ENCODE measurements at regions not wholly inside any gene's neighbourhood (a gene's known extent, or its start where the extent isn't known, plus 50 kb on each side); places are given as distances from the start of the nearest gene placed in this dataset.
"Not testable (repeated sequence)": the region's sequence is repeated elsewhere in the genome, so short reads cannot be mapped to it uniquely, and the experiment has no call there.

- no peak for DNase-seq (ENCODE audit: low read depth, low spot score)
- in situ Hi-C loops (cut with HindIII; ENCODE audit: low pct_unique_long_range_greater_than_20kb, low sequenced_read_pairs): no loop called here
Observed at GRCh38 chr16:13697568-13697967, 222.4 kb upstream of the ERCC4 start.

DNA sequence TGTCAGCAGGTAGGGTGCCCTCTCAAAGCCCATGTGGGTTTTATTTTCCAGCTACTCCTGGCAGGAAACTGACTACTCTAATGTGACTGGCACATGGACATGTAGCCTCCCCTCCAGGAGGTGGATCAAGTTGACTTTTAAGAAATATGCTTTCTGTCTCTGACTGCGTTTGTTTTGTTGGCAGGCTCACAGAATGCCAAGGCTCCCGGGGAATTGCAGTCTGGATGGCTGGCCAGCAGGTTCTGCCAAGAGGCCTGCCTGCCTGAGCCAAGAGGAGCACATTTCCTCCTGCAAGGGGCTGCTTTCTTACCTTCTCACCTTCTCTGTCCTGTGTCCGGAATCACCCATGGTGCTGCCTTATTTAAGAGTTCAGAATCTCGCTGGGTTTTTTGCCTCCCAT lies 217.3 kb upstream of the ERCC4 start:
- in situ Hi-C loops (cut with HindIII; ENCODE audit: low pct_unique_long_range_greater_than_20kb, low sequenced_read_pairs): no loop called here
- DNase-seq (ENCODE audit: low read depth, low spot score): no peak

GRCh38 chr16:13708347-13709120 lies 211.4 kb upstream of the ERCC4 start:
- in situ Hi-C loops (cut with HindIII; ENCODE audit: low pct_unique_long_range_greater_than_20kb, low sequenced_read_pairs): no loop called here

DNA sequence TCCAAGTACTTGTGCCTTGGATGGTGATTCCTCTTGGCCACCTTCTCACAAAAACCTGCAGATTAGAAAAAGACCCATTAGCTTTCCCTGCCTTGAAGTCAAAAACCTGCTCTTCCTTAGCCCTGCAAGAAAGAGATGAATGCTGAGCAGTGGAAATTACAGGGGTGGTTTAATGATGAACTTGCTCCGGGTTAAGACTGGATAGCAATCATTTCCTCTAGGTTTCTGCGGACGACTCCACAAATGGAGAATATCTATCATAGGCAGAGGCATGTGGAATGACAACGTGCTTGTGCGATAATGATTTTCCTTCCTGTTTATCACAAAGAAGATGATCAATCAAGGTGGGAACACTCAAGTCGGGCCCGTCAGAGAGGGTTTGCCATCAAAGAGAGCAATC lies 201.2 kb upstream of the ERCC4 start:
- in situ Hi-C loops (cut with HindIII; ENCODE audit: low pct_unique_long_range_greater_than_20kb, low sequenced_read_pairs): no loop called here
- DNase-seq (ENCODE audit: low read depth, low spot score): no peak

More at GRCh38 chr16:13708347-13709120, 211.4 kb upstream of the ERCC4 start:
- no peak for DNase-seq (ENCODE audit: low read depth, low spot score)

GRCh38 chr16:13727943-13728342 lies 192.0 kb upstream of the ERCC4 start:
- in situ Hi-C loops (cut with HindIII; ENCODE audit: low pct_unique_long_range_greater_than_20kb, low sequenced_read_pairs): no loop called here
- DNase-seq (ENCODE audit: low read depth, low spot score): no peak

DNA sequence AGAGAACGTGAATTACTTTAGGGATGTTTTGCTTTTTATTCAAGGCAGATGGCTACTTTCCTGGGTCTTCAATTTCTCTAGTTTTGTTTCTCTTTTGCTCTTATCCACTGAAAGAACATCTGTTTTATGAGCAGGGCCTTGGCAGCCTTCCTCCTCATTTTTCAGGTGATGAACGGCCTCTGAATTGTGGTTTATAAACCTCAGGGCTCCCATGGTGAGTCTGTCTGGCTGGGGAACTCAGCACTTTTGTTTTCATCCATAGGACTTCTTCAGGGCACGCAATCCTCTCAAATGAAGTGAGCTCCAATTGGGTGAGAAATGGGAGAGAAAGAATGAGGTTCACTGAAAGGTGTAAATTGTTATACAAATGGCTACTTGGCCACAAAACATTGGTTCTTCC lies 186.4 kb upstream of the ERCC4 start:
- DNase-seq (ENCODE audit: low read depth, low spot score): no peak
- in situ Hi-C loops (cut with HindIII; ENCODE audit: low pct_unique_long_range_greater_than_20kb, low sequenced_read_pairs): no loop called here

DNA sequence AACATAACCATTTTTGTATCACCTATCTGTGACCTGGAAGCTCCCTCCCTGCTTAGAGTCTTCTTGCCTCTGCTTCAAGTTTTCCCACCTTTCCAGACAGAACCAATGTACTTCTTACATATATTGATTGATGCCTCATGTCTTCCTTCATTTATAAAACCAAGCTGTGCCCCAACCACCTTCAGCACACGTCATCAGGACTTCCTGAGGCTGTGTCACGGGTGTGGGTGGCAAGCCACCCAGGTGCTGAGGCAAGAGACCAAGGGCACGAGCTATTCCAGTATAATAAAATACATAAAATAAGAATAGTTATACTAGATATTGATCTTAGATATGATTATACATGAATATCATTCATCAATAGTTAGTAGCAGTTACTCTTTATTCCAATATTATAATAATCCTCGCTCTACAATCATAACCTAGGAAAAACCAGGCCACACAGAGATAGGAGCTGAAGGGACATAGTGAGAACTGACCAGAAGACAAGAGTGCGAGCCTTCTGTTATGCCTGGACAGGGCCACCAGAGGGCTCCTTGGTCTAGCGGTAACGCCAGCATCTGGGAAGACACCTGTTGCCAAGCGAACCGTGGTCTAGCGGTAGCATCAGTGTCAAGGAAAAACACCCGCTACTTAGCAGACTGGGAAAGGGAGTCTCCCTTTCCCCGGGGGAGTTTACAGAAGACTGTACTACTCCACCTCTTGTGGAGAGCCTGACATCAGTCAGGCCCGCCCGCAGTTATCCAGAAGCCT lies 180.2 kb upstream of the ERCC4 start:
- in situ Hi-C loops (cut with HindIII; ENCODE audit: low pct_unique_long_range_greater_than_20kb, low sequenced_read_pairs): not testable (repeated sequence)

GRCh38 chr16:13742928-13743327 lies 177.0 kb upstream of the ERCC4 start:
- DNase-seq (ENCODE audit: low read depth, low spot score): no peak
- in situ Hi-C loops (cut with HindIII; ENCODE audit: low pct_unique_long_range_greater_than_20kb, low sequenced_read_pairs): no loop called here

More for the DNA sequence above, 180.2 kb upstream of the ERCC4 start:
- DNase-seq (ENCODE audit: low read depth, low spot score): peak; percentile 2

DNA sequence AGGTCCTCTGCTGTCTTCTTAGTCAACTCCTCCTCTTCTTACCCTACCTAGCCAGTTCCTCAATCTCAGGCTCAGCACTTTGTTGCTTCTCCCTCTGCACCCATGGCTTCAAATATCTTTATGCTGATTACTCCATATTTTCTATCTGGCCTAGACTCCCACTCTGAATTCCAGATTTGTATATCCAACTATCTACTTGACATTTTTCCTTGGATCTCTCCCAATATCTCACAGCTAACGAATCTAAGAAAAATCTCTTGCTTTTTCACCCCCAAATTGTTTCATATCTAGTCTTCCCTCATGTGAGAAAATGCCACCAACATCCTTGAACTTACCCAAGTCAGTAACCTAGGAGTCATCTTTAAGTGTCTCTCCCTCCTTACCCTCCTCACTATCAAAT lies 176.4 kb upstream of the ERCC4 start:
- in situ Hi-C loops (cut with HindIII; ENCODE audit: low pct_unique_long_range_greater_than_20kb, low sequenced_read_pairs): no loop called here

GRCh38 chr16:13756411-13757140 lies 163.4 kb upstream of the ERCC4 start:
- in situ Hi-C loops (cut with HindIII; ENCODE audit: low pct_unique_long_range_greater_than_20kb, low sequenced_read_pairs): no loop called here
- DNase-seq (ENCODE audit: low read depth, low spot score): no peak

More for the DNA sequence above, 176.4 kb upstream of the ERCC4 start:
- no peak for DNase-seq (ENCODE audit: low read depth, low spot score)

DNA sequence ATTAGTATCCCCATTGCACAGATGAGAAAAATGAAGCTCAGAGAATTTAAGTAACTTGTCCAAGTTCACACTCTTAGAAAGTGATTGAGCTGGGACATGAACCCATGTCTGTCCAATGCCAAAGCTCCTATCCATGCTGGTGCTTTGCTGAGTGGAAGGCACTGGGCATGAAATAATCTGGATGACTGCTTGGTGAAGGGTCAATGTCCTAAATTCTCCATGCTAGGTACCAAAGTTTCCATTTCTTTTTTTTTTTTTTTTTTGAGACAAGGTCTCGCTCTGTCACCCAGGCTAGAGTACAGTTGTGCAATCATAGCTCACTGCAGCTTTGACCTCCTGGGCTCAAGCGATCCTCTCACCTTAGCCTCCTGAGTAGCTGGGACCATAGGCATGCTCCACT lies 153.6 kb upstream of the ERCC4 start:
- in situ Hi-C loops (cut with HindIII; ENCODE audit: low pct_unique_long_range_greater_than_20kb, low sequenced_read_pairs): no loop called here
- DNase-seq (ENCODE audit: low read depth, low spot score): no peak

DNA sequence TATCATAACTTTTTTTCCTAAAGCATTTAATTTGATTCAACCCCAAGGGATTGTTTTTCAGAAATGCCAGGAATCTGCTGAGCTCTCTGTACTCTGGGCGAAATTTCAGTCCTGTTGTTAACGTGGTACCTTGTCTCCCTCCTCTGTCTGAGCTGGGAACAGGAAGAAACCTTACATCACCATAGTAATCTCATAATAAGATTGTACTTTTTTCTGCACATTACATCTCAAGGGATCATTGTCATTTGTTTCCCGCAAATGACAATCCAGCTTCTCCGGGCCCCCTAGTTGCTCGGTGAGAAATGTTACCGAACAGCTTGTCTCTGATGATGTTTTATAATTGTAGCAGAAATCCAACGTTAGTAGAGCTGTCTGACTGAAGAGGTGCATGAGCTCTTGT lies 152.7 kb upstream of the ERCC4 start:
- in situ Hi-C loops (cut with HindIII; ENCODE audit: low pct_unique_long_range_greater_than_20kb, low sequenced_read_pairs): no loop called here

GRCh38 chr16:13768471-13768870 lies 151.5 kb upstream of the ERCC4 start:
- in situ Hi-C loops (cut with HindIII; ENCODE audit: low pct_unique_long_range_greater_than_20kb, low sequenced_read_pairs): no loop called here

More for the DNA sequence above, 152.7 kb upstream of the ERCC4 start:
- peak; percentile 15 for DNase-seq (ENCODE audit: low read depth, low spot score)

GRCh38 chr16:13770436-13770835 lies 149.5 kb upstream of the ERCC4 start:
- no peak for DNase-seq (ENCODE audit: low read depth, low spot score)
- in situ Hi-C loops (cut with HindIII; ENCODE audit: low pct_unique_long_range_greater_than_20kb, low sequenced_read_pairs): no loop called here

More at GRCh38 chr16:13768471-13768870, 151.5 kb upstream of the ERCC4 start:
- DNase-seq (ENCODE audit: low read depth, low spot score): no peak

DNA sequence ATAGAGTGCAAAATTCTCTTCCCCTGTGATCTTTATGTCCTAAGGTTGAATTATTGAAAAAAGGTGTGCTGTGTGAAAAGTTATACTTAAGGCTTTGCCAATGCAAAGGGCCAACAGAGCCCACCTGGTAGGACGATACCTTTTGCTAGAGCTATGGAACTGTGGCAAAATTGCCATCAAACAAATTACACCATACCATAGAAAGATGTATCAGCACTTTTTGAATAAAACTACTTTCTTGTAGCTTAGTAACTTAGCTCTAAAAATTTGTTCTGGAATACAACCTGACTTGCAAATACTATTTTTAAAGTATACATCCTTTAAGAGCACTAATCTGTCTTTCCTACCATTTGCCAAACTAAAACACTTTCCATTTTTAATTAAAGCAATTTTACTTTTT lies 147.2 kb upstream of the ERCC4 start:
- in situ Hi-C loops (cut with HindIII; ENCODE audit: low pct_unique_long_range_greater_than_20kb, low sequenced_read_pairs): no loop called here

GRCh38 chr16:13779676-13780075 lies 140.3 kb upstream of the ERCC4 start:
- in situ Hi-C loops (cut with HindIII; ENCODE audit: low pct_unique_long_range_greater_than_20kb, low sequenced_read_pairs): no loop called here
- peak; percentile 39 for DNase-seq (ENCODE audit: low read depth, low spot score)

More for the DNA sequence above, 147.2 kb upstream of the ERCC4 start:
- DNase-seq (ENCODE audit: low read depth, low spot score): no peak

DNA sequence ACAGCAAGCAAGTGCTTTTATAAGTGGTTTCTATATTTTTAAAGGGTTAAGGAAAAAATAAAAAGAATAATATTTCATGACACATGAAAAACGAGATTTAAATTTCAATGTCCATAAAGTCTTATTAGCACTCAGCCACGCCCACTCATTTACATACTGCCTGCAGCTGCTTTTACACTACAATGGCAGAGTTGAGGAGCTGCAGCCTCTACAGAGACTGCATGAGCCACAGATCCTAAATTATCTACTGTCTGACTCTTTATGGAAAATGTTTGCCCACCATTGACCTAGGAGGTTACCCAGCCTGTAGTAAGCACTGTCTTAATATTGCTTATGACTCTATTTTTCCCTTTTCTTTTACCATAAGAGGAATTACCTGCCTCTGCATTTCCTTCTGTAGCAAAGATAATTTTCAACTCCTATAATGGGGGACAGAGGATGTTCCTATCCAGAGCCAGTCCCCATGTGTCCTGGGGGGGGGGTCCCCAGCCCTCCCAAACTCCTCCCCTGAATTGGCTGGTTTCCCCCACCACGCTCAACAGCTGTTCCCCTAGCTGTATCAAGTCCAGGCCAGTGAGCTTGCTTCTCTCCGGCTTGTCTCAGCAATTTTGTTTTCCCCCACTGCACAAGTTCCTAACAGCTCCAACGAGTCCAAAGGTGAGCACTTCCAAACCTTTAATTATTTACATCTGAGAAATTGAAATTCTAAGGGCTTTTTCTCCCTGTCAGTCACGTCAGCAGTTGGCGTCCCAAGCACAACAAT lies 139.4 kb upstream of the ERCC4 start:
- in situ Hi-C loops (cut with HindIII; ENCODE audit: low pct_unique_long_range_greater_than_20kb, low sequenced_read_pairs): no loop called here
- DNase-seq (ENCODE audit: low read depth, low spot score): no peak

- in situ Hi-C loops (cut with HindIII; ENCODE audit: low pct_unique_long_range_greater_than_20kb, low sequenced_read_pairs): no loop called here
- DNase-seq (ENCODE audit: low read depth, low spot score): no peak
Observed at GRCh38 chr16:13781169-13781564, 138.8 kb upstream of the ERCC4 start.
